Thoracic aorta (tissue), 2 donors: ENCODE measurements at regions not wholly inside any gene's neighbourhood (a gene's known extent, or its start where the extent isn't known, plus 50 kb on each side); places are given as distances from the start of the nearest gene placed in this dataset.

Source experiments
- ATAC-seq: fragments of 150-250 bp; one replicate; pipeline ENCODE4 v1.8.0; 2017; ENCODE audit warnings: low read depth; ENCODE audit not compliant: insufficient number of reproducible peaks, low FRiP score
- DNase-seq: peaks from one replicate; pipeline ENCODE4 v3.0.0-alpha.2; 2020; ENCODE audit warnings: low spot score
- H3K27ac ChIP-seq, 2 donors: fragments of 200-600 bp; sonication (generic); 1 replicate in 1 of 2; 2 replicates in 1 of 2; pipeline ENCODE4 v1.5.1; 2016; ENCODE audit warnings: mild to moderate bottlenecking in 2 of 2, moderate library complexity in 2 of 2
- H3K27me3 ChIP-seq: fragments of 200-600 bp; sonication (generic); replicated peaks from 2 replicates; pipeline ENCODE4 v1.6.0; 2016; ENCODE audit warnings: mild to moderate bottlenecking; ENCODE audit not compliant: insufficient read depth
- H3K36me3 ChIP-seq: fragments of 200-600 bp; sonication (generic); one replicate; pipeline ENCODE4 v1.5.1; 2016
- H3K4me1 ChIP-seq, 2 donors: fragments of 200-600 bp; sonication (generic); 1 replicate in 1 of 2; 2 replicates in 1 of 2; pipeline versions ENCODE4 v1.5.1 to v1.6.0; 2016; ENCODE audit warnings: low read depth in 2 of 2, mild to moderate bottlenecking in 1 of 2; ENCODE audit not compliant: control insufficient read depth in 1 of 2
- H3K4me3 ChIP-seq: fragments of 200-600 bp; sonication (generic); 2 replicates; pipeline ENCODE4 v1.5.1; 2016; ENCODE audit warnings: mild to moderate bottlenecking
- H3K9me3 ChIP-seq: fragments of 200-600 bp; sonication (generic); 2 replicates; pipeline ENCODE4 v1.5.1; 2016
- TF ChIP-seq, protein P1 (sequence below): fragments of 200-600 bp; sonication (generic); IDR thresholded peaks from one replicate; pipeline ENCODE4 v1.5.1; 2019; ENCODE audit warnings: antibody characterized with exemption

DNA sequence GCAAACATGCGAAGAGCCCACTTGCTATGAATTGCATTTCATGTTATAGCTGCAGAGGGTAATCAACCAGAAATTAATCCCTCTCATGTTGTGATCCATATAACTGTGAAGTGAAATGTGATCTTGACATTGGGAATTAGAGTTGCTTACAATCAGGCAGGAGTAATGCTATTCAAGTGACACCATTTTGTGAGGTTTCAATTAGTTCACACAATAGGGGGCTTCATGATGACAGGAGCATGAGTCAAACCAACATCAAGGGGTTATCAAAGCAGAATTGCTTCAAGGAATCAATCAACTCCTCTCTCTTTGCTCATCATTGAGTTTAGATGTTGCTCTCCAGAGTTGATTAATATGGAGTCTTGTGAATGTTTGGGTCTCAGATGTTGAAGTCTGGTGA lies 1585.2 kb upstream of the TENM4 start:
- no peaks in the 10 kb centered on the region for H3K27me3 ChIP-seq
- TF ChIP-seq, protein P1, sequence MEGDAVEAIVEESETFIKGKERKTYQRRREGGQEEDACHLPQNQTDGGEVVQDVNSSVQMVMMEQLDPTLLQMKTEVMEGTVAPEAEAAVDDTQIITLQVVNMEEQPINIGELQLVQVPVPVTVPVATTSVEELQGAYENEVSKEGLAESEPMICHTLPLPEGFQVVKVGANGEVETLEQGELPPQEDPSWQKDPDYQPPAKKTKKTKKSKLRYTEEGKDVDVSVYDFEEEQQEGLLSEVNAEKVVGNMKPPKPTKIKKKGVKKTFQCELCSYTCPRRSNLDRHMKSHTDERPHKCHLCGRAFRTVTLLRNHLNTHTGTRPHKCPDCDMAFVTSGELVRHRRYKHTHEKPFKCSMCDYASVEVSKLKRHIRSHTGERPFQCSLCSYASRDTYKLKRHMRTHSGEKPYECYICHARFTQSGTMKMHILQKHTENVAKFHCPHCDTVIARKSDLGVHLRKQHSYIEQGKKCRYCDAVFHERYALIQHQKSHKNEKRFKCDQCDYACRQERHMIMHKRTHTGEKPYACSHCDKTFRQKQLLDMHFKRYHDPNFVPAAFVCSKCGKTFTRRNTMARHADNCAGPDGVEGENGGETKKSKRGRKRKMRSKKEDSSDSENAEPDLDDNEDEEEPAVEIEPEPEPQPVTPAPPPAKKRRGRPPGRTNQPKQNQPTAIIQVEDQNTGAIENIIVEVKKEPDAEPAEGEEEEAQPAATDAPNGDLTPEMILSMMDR, result no peak
- H3K36me3 ChIP-seq, result no peaks in the 10 kb centered on the region
- H3K4me1 ChIP-seq, result no peaks in the 10 kb centered on the region
- H3K27ac ChIP-seq, result no peak overlapping the region
- no peak overlapping the region for H3K4me3 ChIP-seq
- no peak for ATAC-seq
- H3K9me3 ChIP-seq, result no peaks in the 10 kb centered on the region
- no peak for DNase-seq

DNA sequence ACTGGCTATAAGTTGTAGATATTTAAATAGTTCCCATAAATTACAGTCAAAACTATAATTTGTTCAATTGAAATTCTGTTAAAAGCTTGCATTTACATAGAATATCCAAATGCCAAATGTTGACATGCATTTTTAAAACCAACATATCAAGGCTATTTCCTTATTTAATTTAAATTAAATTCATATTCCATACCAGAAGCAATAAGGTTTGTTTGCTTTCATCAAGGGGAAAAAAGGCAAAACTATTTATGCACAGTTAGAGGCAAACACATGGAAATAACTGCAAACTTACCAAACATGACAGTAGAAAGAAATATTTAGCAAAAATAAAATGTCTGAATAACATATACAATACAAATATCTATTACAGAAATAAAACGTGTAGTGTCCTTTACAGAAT lies 1581.2 kb upstream of the TENM4 start:
- Histone ChIP-seq H3K27me3 (no peaks in the 10 kb centered on the region), H3K27ac (no peak overlapping the region), H3K9me3 (no peaks in the 10 kb centered on the region), H3K36me3 (no peaks in the 10 kb centered on the region), H3K4me1 (no peaks in the 10 kb centered on the region), H3K4me3 (no peak overlapping the region)
- no peak for DNase-seq
- ATAC-seq, result no peak
- TF ChIP-seq, protein P1, result no peak

DNA sequence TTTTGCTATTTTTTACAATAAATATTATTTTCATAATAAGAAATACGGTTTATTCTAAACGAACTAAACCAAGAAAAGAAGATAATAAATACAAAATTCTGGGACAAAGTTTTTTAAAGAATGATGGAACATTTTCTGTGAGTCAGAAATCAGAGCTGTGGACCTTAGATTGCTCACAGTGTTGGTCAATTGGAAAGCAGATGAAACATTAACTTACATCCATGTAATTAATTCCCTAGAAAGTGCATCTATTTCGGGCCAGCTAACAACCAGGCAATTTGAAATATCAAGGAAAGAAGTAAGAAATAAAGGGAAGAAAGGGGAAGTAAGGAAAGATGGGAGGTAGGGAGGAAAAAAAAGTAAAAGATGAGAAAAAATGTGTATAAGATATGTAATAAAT lies 1569.8 kb upstream of the TENM4 start:
- H3K36me3 ChIP-seq, result no peaks in the 10 kb centered on the region
- H3K27ac ChIP-seq, result no peak overlapping the region
- no peak overlapping the region for H3K4me3 ChIP-seq
- no peaks in the 10 kb centered on the region for H3K9me3 ChIP-seq
- DNase-seq, result no peak
- H3K4me1 ChIP-seq, result no peaks in the 10 kb centered on the region
- H3K27me3 ChIP-seq, result no peaks in the 10 kb centered on the region
- TF ChIP-seq, protein P1, result no peak
- no peak for ATAC-seq

DNA sequence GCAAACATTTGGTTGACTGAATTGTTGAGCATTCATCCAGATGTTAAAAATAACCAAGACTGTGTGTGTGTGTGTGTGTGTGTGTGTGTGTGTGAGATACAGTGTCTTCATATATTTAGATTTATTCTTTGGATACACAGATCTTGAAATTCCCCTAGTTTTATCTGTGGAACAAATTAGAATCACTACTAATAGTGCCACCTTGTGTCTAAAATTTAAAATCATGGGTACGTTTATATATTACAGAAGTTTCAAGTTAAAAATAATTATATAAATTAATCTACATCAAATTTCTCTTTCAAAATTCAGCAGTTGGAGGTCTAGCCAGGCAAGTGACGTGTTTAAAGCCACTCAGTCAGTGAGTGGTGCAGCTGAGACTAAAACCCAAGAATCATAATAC lies 1566.2 kb upstream of the TENM4 start:
- no peaks in the 10 kb centered on the region for H3K4me1 ChIP-seq
- no peaks in the 10 kb centered on the region for H3K27me3 ChIP-seq
- DNase-seq (no peak), ATAC-seq (no peak)
- no peak overlapping the region for H3K4me3 ChIP-seq
- H3K27ac ChIP-seq, result no peak overlapping the region
- H3K9me3 ChIP-seq, result no peaks in the 10 kb centered on the region
- TF ChIP-seq, protein P1, result no peak
- H3K36me3 ChIP-seq, result no peaks in the 10 kb centered on the region

DNA sequence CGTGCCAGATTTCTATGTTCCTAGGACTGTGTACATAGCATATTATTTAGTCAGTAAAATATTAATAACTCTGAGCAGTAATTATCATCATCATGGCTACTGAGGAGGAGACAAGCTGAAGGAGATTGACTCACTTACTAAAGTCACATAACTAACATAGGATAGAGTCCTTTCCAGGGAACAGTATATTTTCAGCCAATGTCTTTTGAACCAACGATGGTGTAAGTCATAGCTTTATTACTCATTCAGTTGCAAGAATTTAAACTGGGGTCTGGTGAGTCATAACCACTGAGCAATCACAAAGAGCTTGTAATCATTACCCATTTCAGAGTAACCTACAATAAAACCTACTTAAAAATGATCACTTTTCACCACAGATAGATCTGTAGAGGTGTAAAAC lies 1564.8 kb upstream of the TENM4 start:
- TF ChIP-seq, protein P1, result no peak
- Histone ChIP-seq H3K27me3 (no peaks in the 10 kb centered on the region), H3K4me1 (no peaks in the 10 kb centered on the region), H3K27ac (no peak overlapping the region), H3K36me3 (no peaks in the 10 kb centered on the region), H3K4me3 (no peak overlapping the region), H3K9me3 (no peaks in the 10 kb centered on the region)
- ATAC-seq (no peak), DNase-seq (no peak)
